RPMI7951 (cell line): ENCODE measurements at regions not wholly inside any gene's neighbourhood (a gene's known extent, or its start where the extent isn't known, plus 50 kb on each side); places are given as distances from the start of the nearest gene placed in this dataset.

ENCODE experiments used
- DNase-seq: peaks from one replicate; pipeline ENCODE4 v3.0.0-alpha.2; 2012; ENCODE audit warnings: low read depth

- DNase-seq, result no peak
Measured at GRCh38 chr10:44326474-44327030, 58.3 kb downstream of the CXCL12 start.

- no peak for DNase-seq
Measured at GRCh38 chr10:44325596-44326307, 59.1 kb downstream of the CXCL12 start.

- DNase-seq, result no peak
Measured at GRCh38 chr10:44325157-44325556, 59.7 kb downstream of the CXCL12 start.

GRCh38 chr10:44323838-44324237 is 61.1 kb downstream of the CXCL12 start:
- DNase-seq, result no peak

- DNase-seq, result no peak
Measured at GRCh38 chr10:44322137-44322536, 62.8 kb downstream of the CXCL12 start.

- no peak for DNase-seq
Measured at GRCh38 chr10:44320756-44321155, 64.1 kb downstream of the CXCL12 start.

- DNase-seq, result no peak
Measured at GRCh38 chr10:44317856-44318255, 67.0 kb downstream of the CXCL12 start.

- DNase-seq, result no peak
Measured at GRCh38 chr10:44316922-44317215, 68.0 kb downstream of the CXCL12 start.

- DNase-seq, result peak; percentile 41
Measured at GRCh38 chr10:44316187-44316921, 68.5 kb downstream of the CXCL12 start.

GRCh38 chr10:44314802-44315460 is 70.0 kb downstream of the CXCL12 start:
- no peak for DNase-seq

- no peak for DNase-seq
Measured at GRCh38 chr10:44313761-44314165, 71.1 kb downstream of the CXCL12 start.

- no peak for DNase-seq
Measured at GRCh38 chr10:44312401-44312800, 72.5 kb downstream of the CXCL12 start.

GRCh38 chr10:44311563-44312051 is 73.3 kb downstream of the CXCL12 start:
- DNase-seq, result no peak

- peak; percentile 80 for DNase-seq
Measured at GRCh38 chr10:44310762-44311562, 73.9 kb downstream of the CXCL12 start.

- DNase-seq, result no peak
Measured at GRCh38 chr10:44309939-44310761, 74.7 kb downstream of the CXCL12 start.

- no peak for DNase-seq
Measured at GRCh38 chr10:44309361-44309760, 75.5 kb downstream of the CXCL12 start.

- no peak for DNase-seq
Measured at GRCh38 chr10:44308935-44309334, 76.0 kb downstream of the CXCL12 start.

GRCh38 chr10:44307691-44308090 is 77.2 kb downstream of the CXCL12 start:
- DNase-seq, result no peak

GRCh38 chr10:44306762-44307161 is 78.1 kb downstream of the CXCL12 start:
- peak; percentile 27 for DNase-seq

- DNase-seq, result peak; percentile 81
Measured at GRCh38 chr10:44306147-44306710, 78.7 kb downstream of the CXCL12 start.
